ENCODE measurements at regions not wholly inside any gene's neighbourhood (a gene's known extent, or its start where the extent isn't known, plus 50 kb on each side); places are given as distances from the start of the nearest gene placed in this dataset.
"Not testable (repeated sequence)": the region's sequence is repeated elsewhere in the genome, so short reads cannot be mapped to it uniquely, and the experiment has no call there.

- FAIRE-seq: not testable (repeated sequence)
Observed at GRCh38 chr7:156369929-156370328, 270.6 kb upstream of the RNF32 start.

GRCh38 chr7:156368053-156368843 is 272.3 kb upstream of the RNF32 start:
- FAIRE-seq: no peak

DNA sequence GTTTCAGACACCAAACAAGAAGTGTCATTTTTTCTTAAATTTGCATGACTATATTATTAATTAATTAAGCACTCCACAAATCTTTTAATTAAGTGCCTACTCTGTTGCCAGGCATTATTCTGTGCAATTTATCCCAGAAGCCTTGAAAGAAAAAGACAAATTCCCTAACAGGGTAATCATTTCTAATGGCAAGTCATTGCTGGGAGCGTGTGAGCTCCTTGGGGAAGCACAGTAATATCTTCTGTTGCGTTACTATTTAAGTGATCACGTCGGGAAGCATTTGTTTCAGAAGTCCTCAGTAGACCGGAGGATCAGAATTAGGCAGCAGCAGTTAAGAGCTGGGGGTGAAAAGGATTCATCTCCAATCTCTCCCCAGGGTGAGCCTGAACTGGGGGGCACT is 276.8 kb upstream of the RNF32 start:
- FAIRE-seq: no peak

DNA sequence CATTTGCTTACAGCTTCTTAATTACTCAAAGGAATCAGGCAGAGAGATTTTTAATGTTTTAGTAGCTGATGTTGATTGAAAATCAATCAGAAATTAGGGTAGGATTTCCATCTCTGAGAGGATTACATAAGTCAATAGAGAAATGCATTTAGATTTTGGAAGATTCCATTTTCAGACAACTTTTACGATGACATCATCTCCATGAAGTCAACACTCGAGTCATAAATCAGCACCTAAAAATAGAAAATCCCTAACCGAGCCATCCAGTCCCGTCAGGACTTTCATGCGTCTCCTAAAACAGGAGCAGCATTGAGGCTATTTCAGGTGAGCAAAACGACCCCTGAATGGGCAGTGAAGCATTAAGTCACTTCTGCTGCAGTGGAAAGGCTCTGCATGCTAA is 279.7 kb upstream of the RNF32 start:
- no peak for FAIRE-seq

- no peak for FAIRE-seq
Observed at GRCh38 chr7:156356551-156356950, 284.0 kb upstream of the RNF32 start.

DNA sequence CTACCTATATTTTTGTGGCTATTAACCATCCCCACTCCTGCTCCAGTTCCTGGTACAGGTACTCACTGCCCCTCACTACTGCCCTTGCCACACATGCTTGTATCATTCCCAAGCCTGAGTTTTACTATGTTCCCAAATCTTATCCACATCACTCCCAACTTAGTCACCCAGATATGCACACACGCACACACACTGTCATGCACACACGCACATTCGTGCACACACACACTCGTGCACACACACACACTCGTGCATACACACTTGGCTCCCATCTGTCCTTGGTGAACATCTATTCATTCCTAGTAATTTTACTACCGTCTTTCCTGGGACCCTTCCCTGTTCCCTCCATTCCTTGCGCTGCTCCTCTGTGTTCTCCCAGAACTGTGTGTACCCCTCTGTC is 287.2 kb upstream of the RNF32 start:
- FAIRE-seq: no peak

DNA sequence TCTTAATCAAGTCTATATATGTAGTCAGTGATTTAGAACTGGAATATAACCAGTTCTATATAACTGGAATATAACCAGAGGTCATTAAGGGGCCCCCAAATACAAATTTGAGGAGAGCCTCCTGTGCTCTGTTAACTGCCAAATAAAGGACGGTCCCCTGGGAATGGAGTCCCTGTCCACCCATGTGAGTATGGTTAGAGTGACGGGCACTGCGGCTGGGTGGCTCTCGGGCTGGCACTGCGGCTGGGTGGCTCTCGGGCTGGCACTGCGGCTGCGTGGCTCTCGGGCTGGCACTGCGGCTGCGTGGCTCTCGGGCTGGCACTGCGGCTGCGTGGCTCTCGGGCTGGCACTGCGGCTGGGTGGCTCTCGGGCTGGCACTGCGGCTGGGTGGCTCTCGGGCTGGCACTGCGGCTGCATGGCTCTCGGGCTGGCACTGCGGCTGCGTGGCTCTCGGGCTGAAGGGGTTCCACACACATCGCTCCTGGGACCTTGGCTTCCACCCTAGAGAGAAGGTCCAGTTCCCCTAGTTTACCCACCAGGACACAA is 292.8 kb upstream of the RNF32 start:
- FAIRE-seq: not testable (repeated sequence)

- no peak for FAIRE-seq
Observed at GRCh38 chr7:156347132-156347531, 293.4 kb upstream of the RNF32 start.

DNA sequence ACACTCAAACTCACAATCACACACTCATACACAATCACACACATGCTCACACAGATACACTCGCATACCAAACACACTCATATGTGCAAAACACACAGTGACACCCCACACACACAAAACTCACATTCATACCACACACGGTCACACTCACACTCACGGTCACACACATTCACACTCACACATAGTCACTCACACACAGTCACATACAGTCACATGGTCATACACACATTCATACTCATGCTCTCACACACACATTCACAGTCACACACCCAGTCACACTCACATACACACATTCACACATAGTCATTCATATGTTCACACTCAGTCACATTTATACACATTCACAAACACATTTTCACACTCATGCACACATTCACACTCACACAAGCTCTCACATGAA is 296.0 kb upstream of the RNF32 start:
- FAIRE-seq: no peak

DNA sequence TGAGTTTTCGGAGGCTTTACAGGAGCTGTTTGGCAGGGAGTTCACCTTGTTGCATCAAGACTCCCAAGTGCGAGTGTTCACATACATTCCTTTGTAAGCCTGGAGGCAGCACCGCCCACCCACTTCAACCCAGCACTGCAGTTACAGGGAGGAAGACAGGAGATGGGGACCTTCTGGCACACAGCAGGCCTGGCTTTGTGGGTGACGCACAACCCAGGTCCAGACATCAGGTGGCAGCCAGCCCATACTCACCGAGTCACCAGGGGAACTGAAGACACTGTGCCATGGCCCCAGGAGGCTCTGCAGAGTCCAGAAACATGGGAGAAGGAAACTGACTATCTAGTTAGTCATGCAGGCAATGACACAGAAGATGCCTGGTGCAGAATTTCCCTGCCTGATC is 305.9 kb upstream of the RNF32 start:
- FAIRE-seq: no peak

GRCh38 chr7:156327916-156328315 is 312.7 kb upstream of the RNF32 start:
- no peak for FAIRE-seq

- FAIRE-seq: no peak
Observed at GRCh38 chr7:156327474-156327873, 313.1 kb upstream of the RNF32 start.

DNA sequence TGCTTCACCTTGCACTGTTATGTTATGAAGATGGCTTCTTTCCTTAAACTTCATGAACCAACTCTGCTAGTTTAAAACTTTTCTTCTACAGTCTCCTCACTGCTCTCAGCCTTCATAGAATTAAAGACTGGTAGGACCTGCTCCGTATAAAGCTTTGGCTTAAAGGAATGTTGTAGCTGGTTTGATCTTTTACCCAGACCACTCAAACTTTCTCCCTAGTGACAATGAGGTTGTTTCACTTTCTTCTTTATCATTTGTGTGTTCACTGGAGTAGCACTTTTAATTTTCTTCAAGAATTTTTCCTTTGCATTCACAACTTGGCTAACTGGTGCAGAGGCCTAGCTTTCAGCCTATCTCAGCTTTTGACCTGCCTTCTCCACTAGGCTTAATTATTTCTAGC is 316.4 kb upstream of the RNF32 start:
- FAIRE-seq: no peak

GRCh38 chr7:156321430-156321829 is 319.1 kb upstream of the RNF32 start:
- FAIRE-seq: not testable (repeated sequence)

- FAIRE-seq: no peak
Observed at GRCh38 chr7:156318926-156319325, 321.6 kb upstream of the RNF32 start.

DNA sequence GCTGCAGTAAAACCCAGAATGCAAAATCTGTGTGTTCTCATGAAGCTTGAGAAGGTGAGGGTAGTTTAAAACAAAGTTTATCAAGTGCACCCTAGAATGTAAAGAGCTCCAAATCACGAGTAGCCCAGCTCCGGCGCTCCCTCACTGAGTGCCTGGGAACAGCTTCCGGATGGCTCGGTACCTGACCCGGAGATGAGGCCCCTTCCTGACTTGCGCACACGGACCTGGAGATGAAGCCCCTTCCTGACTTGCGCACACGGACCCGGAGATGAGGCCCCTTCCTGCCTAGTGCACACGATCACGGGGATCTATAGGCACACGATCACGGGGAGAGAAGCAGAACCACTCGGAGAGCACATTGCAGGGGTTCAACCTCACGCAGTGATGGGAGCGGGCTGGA is 322.1 kb upstream of the RNF32 start:
- FAIRE-seq: no peak

- FAIRE-seq: no peak
Observed at GRCh38 chr7:156309016-156309620, 331.5 kb upstream of the RNF32 start.

- FAIRE-seq: no peak
Observed at GRCh38 chr7:156307193-156307592, 333.4 kb upstream of the RNF32 start.

- FAIRE-seq: no peak
Observed at GRCh38 chr7:156305351-156305750, 335.2 kb upstream of the RNF32 start.

DNA sequence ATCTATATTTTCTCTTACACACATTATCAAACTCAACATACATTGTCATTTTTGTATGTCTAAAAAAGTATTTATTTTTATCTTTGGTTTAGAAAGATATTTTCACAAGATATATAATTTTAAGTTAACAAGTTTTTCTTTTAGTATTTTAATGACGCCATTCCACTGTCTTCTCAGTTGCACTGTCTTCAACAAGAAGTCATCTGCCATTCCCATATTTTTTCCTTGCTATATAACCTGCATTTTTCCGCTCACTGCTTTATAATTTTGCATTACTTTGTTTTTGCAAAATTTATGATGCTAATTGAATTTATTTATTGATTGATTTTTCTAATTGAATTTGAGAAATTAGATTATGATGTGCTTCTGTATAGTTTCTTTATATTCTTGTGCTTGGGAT is 357.8 kb upstream of the RNF32 start:
- no peak for FAIRE-seq

GRCh38 chr7:156279635-156280034 is 360.9 kb upstream of the RNF32 start:
- FAIRE-seq: no peak

GRCh38 chr7:156275292-156275691 is 365.3 kb upstream of the RNF32 start:
- FAIRE-seq: no peak

DNA sequence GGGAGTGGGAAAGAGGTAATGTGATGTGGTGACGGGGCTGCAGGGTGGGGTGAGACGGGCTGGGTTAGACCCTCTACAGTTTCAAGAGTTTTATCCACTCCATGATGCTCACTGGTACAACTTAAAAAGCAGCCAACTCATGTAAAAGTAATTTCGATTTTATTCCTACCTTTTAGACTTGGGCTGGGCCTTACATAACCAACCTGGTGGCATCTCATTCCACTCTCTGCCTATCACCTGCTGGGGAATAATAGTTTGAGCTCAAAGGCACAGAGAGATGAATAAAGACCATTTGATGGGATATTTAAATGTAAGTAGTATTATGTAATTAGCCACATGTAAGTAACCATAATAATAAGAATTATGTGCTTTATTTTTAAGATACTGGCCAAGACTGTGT is 366.0 kb upstream of the RNF32 start:
- FAIRE-seq: no peak

DNA sequence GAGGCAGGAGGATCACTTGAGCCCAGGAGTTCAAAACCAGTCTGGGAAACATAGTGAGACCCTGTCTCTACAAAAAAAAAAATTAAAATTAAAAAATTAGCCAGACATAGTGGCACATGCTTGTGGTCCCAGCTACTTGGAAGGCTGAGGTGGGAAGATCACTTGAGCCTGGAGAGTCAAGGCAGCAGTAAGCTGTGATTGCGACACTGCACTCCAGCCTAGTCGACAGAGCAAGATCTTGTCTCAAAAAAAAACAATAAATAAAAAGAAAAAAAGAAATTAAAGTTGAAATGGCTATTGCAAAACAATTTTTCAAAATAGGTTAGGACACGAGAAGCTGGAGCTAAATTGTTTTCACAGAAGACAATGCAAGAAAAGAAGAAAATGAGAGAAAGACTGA is 379.0 kb upstream of the RNF32 start:
- FAIRE-seq: no peak

DNA sequence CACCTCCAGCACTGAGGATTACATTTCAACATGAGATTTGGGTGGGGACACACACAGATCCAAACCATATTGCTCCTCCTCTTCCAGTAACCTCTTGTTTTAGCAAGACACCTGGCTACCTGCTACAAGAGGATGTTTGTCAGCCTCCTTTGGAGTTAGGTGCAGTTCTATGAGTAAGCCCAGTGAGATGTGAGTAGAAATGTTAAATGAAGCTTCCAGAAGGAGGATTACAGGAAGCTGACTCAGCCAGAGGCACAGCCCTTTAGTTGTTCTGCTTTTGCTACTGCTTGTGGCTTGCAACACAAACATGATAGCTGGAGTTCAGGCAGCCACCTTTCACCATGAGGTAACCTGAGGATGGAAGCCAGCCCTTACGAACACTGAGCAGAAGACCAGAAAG is 382.7 kb upstream of the RNF32 start:
- FAIRE-seq: no peak
